Dermis microvascular lymphatic vessel endothelial cell (primary cell): ENCODE measurements at regions not wholly inside any gene's neighbourhood (a gene's known extent, or its start where the extent isn't known, plus 50 kb on each side); places are given as distances from the start of the nearest gene placed in this dataset.
"Not testable (repeated sequence)": the region's sequence is repeated elsewhere in the genome, so short reads cannot be mapped to it uniquely, and the experiment has no call there.

Source experiments
- DNase-seq, 2 donors: peaks; one replicate each; pipeline versions ENCODE4 v3.0.0 to v3.0.0-alpha.2; 2010; ENCODE audit warnings: low read depth in 2 of 2

GRCh38 chr13:73677048-73677601, 457.1 kb downstream of the KLF12 start:
- peak; percentile 25 to 79 for DNase-seq

GRCh38 chr13:73676550-73677047, 457.6 kb downstream of the KLF12 start:
- no peak for DNase-seq

- DNase-seq, result no peak
These were observed 458.4 kb downstream of the KLF12 start for GRCh38 chr13:73675821-73676220.

GRCh38 chr13:73674570-73674969, 459.6 kb downstream of the KLF12 start:
- DNase-seq, result no peak

GRCh38 chr13:73673931-73674330, 460.3 kb downstream of the KLF12 start:
- DNase-seq, result no peak

GRCh38 chr13:73672492-73672891, 461.7 kb downstream of the KLF12 start:
- no peak for DNase-seq

GRCh38 chr13:73671732-73672131, 462.5 kb downstream of the KLF12 start:
- DNase-seq, result no peak

- DNase-seq, result no peak
These were observed 463.2 kb downstream of the KLF12 start for GRCh38 chr13:73671011-73671410.

GRCh38 chr13:73667756-73668155, 466.4 kb downstream of the KLF12 start:
- no peak for DNase-seq

- DNase-seq, result no peak
These were observed 468.9 kb downstream of the KLF12 start for GRCh38 chr13:73665261-73665660.

GRCh38 chr13:73664851-73665250, 469.4 kb downstream of the KLF12 start:
- no peak for DNase-seq

GRCh38 chr13:73662833-73663232, 471.4 kb downstream of the KLF12 start:
- no peak for DNase-seq

GRCh38 chr13:73661687-73662425, 472.3 kb downstream of the KLF12 start:
- no peak for DNase-seq

- DNase-seq, result no peak
These were observed 473.1 kb downstream of the KLF12 start for GRCh38 chr13:73661066-73661465.

GRCh38 chr13:73658639-73659038, 475.6 kb downstream of the KLF12 start:
- no peak for DNase-seq

GRCh38 chr13:73657821-73658540, 476.2 kb downstream of the KLF12 start:
- no peak for DNase-seq

- no peak for DNase-seq
These were observed 477.3 kb downstream of the KLF12 start for GRCh38 chr13:73656863-73657262.

GRCh38 chr13:73653688-73654087, 480.5 kb downstream of the KLF12 start:
- no peak for DNase-seq

- DNase-seq, result no peak
These were observed 486.8 kb downstream of the KLF12 start for GRCh38 chr13:73647417-73647816.

- DNase-seq, result not testable (repeated sequence)
These were observed 493.6 kb downstream of the KLF12 start for GRCh38 chr13:73640476-73641179.

- DNase-seq, result no peak
These were observed 498.9 kb downstream of the KLF12 start for GRCh38 chr13:73635166-73635787.
